Activated T-helper 1 cell treated with anti-CD3 and anti-CD28 coated beads, Interleukin-2, amount 50 U/mL, for 16 hours (primary cell): ENCODE measurements at regions not wholly inside any gene's neighbourhood (a gene's known extent, or its start where the extent isn't known, plus 50 kb on each side); places are given as distances from the start of the nearest gene placed in this dataset.

ENCODE experiments used
- DNase-seq, 2 donors: peaks; one replicate each; pipeline ENCODE4 v3.0.0-alpha.2; 2020; ENCODE audit warnings: low read depth in 1 of 2, low spot score in 1 of 2

GRCh38 chr2:6064757-6065156, 372.6 kb downstream of the SOX11 start:
- DNase-seq: no peak

- no peak for DNase-seq
Observed at GRCh38 chr2:6065703-6066102, 373.5 kb downstream of the SOX11 start.

GRCh38 chr2:6067089-6067488, 374.9 kb downstream of the SOX11 start:
- DNase-seq: no peak

DNA sequence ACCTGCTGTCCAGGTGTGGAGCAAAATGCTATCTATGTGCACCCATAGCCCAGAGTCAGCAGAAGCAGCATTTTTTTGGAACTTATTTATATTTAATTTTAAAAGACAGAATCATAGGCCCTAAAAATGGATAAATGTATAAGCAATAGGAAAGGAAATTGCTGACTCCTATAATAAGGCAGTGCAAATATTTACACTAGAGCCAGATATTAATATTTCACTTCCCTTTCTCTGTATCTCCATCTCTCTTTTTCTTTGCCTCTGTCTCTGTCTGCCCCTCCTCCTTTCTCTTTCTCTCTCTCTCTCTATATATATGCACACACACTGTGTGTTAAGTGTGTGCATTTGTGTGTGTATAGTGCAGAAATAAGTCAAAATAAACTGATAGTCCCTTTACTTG, 375.6 kb downstream of the SOX11 start:
- DNase-seq: no peak

DNA sequence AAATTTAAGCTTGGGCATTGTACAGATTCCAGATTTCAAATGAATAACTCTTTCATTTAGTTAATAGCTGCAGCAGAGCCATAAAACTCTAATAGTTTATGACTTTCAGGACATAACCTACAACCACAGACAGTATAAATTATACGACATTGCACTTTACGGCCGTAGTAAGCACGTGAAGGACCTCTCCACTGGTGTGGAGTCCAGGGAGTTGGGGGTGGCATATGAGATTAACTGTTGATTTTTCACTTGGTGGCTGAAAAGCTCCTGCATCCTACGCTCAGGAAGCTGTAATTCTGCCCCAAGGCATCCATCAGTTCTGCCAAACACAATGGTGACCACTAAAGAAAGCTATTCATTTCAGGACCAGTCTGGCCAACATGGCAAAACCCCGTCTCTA, 376.2 kb downstream of the SOX11 start:
- no peak for DNase-seq

GRCh38 chr2:6069381-6069780, 377.2 kb downstream of the SOX11 start:
- DNase-seq: no peak

- DNase-seq: no peak
Observed at GRCh38 chr2:6071519-6071918, 379.3 kb downstream of the SOX11 start.

DNA sequence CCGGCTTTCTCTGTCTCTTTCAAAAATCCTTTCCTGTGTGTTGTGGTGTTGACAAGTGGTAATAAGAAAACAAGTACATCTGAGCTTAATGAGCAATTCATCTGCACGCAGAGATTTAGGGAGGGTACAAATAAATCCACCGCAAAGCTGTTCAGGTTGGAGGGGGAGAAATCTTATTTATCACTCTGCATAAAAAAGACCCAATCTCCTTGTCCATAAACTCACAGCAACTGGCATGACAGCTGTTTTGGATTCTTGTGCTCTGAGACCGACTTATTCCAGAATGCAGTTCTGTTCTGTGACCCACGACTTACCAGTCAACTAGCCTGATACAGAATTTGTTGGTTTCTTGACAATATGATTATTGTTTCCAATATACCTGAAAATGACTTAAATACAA, 380.1 kb downstream of the SOX11 start:
- no peak for DNase-seq

GRCh38 chr2:6072768-6073167, 380.6 kb downstream of the SOX11 start:
- DNase-seq: no peak

DNA sequence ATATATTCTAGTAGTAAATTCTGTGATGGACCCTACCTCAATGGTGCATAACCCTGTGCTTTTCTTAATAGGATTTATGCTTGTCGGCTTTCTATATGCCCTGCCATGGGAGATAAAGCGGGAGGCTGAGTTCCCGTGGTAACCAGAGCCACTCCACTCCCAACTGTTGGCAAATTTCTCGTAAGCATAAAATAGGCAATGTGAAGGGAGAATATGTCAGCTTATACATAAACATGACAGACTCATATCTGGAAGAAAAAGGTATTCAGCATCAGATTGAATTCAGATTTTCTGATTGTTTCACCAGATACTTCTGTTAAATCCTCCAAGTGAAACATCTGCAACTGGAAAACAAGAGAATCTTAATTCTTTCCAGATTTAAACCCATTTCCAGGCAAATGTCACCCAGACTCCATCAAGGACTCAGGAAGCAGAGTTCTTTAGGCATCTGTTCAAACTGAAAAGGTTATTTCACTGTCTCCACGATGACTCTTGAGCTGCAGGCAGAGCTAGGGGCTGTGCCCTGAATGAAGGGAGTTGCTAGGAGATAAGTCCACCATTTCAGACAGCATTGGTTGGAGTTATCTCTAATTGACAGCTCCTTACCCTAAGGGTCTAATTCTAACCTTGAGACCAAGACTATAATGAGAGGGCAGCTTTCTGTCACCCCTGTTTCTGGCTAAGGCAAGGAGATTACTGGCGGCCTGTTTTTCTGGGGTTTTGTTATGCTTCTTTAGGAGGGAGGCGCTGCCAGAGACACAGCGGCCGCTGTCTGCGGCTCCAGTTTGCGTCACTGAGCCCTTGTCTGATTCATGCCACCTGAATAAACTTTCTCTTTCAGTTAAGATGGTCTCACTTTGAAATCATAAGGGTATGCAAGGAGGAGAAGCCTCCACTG, 381.3 kb downstream of the SOX11 start:
- DNase-seq: no peak

GRCh38 chr2:6074089-6074643, 382.0 kb downstream of the SOX11 start:
- no peak for DNase-seq

GRCh38 chr2:6077585-6077984, 385.4 kb downstream of the SOX11 start:
- no peak for DNase-seq

GRCh38 chr2:6078414-6078813, 386.2 kb downstream of the SOX11 start:
- DNase-seq: no peak

DNA sequence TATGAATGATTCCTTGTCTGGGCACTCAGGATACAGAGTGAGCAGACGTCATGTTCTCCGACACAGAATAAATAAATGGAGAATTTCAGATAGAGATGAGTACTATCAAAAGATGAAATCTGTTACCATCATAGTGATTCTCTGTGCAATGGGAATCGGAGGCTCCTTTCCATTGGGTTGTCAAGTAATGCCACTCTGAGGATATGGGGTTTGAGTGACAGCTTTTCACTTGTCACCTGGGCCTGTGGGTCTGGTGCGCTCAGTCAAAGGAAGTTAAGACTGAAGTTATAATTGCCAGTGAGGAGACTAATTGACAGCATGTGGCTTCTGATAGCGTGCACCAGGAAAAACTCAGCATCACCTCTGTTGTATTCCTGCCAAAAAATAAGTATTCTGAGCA, 387.2 kb downstream of the SOX11 start:
- DNase-seq: no peak

- no peak for DNase-seq
Observed at GRCh38 chr2:6080932-6081753, 389.0 kb downstream of the SOX11 start.

GRCh38 chr2:6081955-6082624, 389.9 kb downstream of the SOX11 start:
- no peak for DNase-seq

GRCh38 chr2:6082625-6083018, 390.4 kb downstream of the SOX11 start:
- DNase-seq: no peak

DNA sequence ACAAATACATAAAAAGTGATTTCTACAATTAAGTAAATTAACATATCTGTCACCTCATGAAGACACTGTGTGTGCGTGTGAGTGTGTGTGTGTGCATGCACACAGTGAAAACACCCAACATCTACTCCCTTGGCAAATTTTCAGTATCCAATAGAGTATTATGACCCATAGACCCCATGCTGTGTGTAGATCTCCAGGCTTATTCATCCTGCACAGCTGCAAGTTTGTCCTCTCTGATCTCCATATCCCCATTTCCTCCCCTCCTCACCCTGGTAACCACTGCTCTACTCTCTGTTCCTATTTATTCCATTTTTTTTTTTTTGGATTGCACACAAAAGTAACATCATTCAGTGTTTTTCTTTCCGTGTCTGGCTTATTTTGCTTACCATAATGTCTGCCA, 391.0 kb downstream of the SOX11 start:
- no peak for DNase-seq

DNA sequence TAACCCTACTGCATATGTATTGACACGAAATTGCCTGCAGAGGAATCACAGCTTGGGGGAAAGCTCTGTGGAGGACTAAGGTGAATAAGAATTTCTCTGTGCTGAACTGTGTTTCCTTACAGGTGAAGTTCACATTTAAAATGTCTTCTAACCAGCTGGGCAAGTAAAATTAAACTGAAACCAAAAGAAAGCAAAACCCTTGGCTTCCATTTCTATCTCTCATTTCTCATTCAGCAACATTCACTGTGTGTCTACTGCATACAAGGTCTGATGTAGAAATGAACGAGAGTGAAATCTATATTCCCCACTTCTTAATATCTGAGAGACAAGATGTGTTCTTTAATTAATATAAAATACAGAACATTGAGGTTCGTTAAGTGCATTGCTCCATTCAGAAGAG, 397.3 kb downstream of the SOX11 start:
- no peak for DNase-seq

GRCh38 chr2:6103372-6103771, 411.2 kb downstream of the SOX11 start:
- DNase-seq: no peak

DNA sequence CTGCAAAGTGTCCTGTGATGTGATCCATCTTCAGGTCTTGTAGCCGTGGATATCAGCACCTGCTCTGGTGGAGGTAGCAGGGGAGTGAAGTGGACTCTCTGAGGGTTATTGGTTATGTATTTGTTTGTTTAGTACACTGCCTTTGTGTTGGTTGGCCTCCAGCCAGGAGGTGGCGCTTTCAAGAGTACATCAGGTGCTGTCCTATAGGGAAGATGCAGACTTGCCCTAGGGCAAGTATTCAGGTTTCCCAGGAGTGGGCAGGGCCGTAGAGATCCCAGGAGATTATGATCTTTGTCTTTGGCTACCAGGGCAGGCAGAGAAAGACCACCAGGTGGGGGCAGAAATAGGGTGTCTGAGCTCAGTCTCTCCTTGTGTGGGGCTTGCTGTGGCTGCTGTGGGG, 411.8 kb downstream of the SOX11 start:
- DNase-seq: no peak
